ENCODE measurements at regions not wholly inside any gene's neighbourhood (a gene's known extent, or its start where the extent isn't known, plus 50 kb on each side); places are given as distances from the start of the nearest gene placed in this dataset.

GRCh38 chr20:7106910-7107309 lies 339.4 kb downstream of the BMP2 start:
- H3K4me3 ChIP-seq (ENCODE audit: low read depth in 1 of 3, low read length in 3 of 3), result no peak overlapping the region
- H3K9me3 ChIP-seq (ENCODE audit: control insufficient read depth in 4 of 4, low read length in 3 of 4), result no peaks in the 10 kb centered on the region
- H3K4me1 ChIP-seq (ENCODE audit: control insufficient read depth in 4 of 4, insufficient read depth in 4 of 4, low read length in 3 of 4), result peaks cover 0 to 1% (median 0%) of the 10 kb centered on the region in 4 donors
- no peak overlapping the region for H3K9ac ChIP-seq (ENCODE audit: low read depth in 1 of 2, low read length in 2 of 2)
- H3K27me3 ChIP-seq (ENCODE audit: control insufficient read depth in 4 of 4, insufficient read depth in 4 of 4, low read length in 3 of 4), result no peaks in the 10 kb centered on the region
- no peak overlapping the region for H3K27ac ChIP-seq (ENCODE audit: low read depth in 1 of 2, low read length in 2 of 2)
- no peak for DNase-seq (ENCODE audit: low spot score)
- no peaks in the 10 kb centered on the region for H3K36me3 ChIP-seq (ENCODE audit: control insufficient read depth in 4 of 4, insufficient read depth in 3 of 4, low read depth in 1 of 4, low read length in 3 of 4)
- WGBS, result 47% methylated on average over 4 of the region's 4 CpGs
- TF ChIP-seq GABPA (IDR thresholded peaks at IDR 0.05 in 1 of 2, conservative IDR thresholded peaks at IDR 0.05 in 1 of 2) (no peak), RXRA (IDR thresholded peaks at IDR 0.05) (peak; percentile 43 to 77), YY1 (IDR thresholded peaks at IDR 0.05) (peak; percentile 27), HNF4G (IDR thresholded peaks at IDR 0.05) (peak; percentile 37), NR2F2 (IDR thresholded peaks at IDR 0.05) (no peak), RAD21 (IDR thresholded peaks at IDR 0.05) (peak in 1 of 2 donors; percentile 12), HNF4A (conservative IDR thresholded peaks at IDR 0.05) (peak; percentile 60 to 74)

- H3K4me1 ChIP-seq (ENCODE audit: control insufficient read depth in 4 of 4, insufficient read depth in 4 of 4, low read length in 3 of 4), result peaks cover 0 to 1% (median 0%) of the 10 kb centered on the region in 4 donors
- DNase-seq (ENCODE audit: low spot score), result no peak
- no peak overlapping the region for H3K27ac ChIP-seq (ENCODE audit: low read depth in 1 of 2, low read length in 2 of 2)
- no peaks in the 10 kb centered on the region for H3K9me3 ChIP-seq (ENCODE audit: control insufficient read depth in 4 of 4, low read length in 3 of 4)
- 78% methylated on average over 2 of the region's 2 CpGs for WGBS
- H3K27me3 ChIP-seq (ENCODE audit: control insufficient read depth in 4 of 4, insufficient read depth in 4 of 4, low read length in 3 of 4), result no peaks in the 10 kb centered on the region
- H3K9ac ChIP-seq (ENCODE audit: low read depth in 1 of 2, low read length in 2 of 2), result no peak overlapping the region
- TF ChIP-seq NR2F2 (IDR thresholded peaks at IDR 0.05), result no peak
- TF ChIP-seq TAF1 (conservative IDR thresholded peaks at IDR 0.05), result no peak
- TF ChIP-seq MAX (IDR thresholded peaks at IDR 0.05), result no peak
- no peak for TF ChIP-seq CTCF (IDR thresholded peaks at IDR 0.05; ENCODE audit: low read depth, low read length, missing input control)
- TF ChIP-seq FOXA2 (IDR thresholded peaks at IDR 0.05), result no peak
- TF ChIP-seq ATF3 (IDR thresholded peaks at IDR 0.05), result no peak
- no peak for TF ChIP-seq SP1 (IDR thresholded peaks at IDR 0.05)
- TF ChIP-seq FOXA1 (IDR thresholded peaks at IDR 0.05), result no peak
- H3K4me3 ChIP-seq (ENCODE audit: low read depth in 1 of 3, low read length in 3 of 3), result no peak overlapping the region
- no peaks in the 10 kb centered on the region for H3K36me3 ChIP-seq (ENCODE audit: control insufficient read depth in 4 of 4, insufficient read depth in 3 of 4, low read depth in 1 of 4, low read length in 3 of 4)
Measured at GRCh38 chr20:7108929-7109328, 341.4 kb downstream of the BMP2 start.

GRCh38 chr20:7113577-7114466 lies 346.3 kb downstream of the BMP2 start:
- H3K27me3 ChIP-seq (ENCODE audit: control insufficient read depth in 4 of 4, insufficient read depth in 4 of 4, low read length in 3 of 4), result no peaks in the 10 kb centered on the region
- H3K4me1 ChIP-seq (ENCODE audit: control insufficient read depth in 4 of 4, insufficient read depth in 4 of 4, low read length in 3 of 4), result no peaks in the 10 kb centered on the region
- H3K4me3 ChIP-seq (ENCODE audit: low read depth in 1 of 3, low read length in 3 of 3), result no peak overlapping the region
- H3K9ac ChIP-seq (ENCODE audit: low read depth in 1 of 2, low read length in 2 of 2), result no peak overlapping the region
- peak; percentile 41 for TF ChIP-seq FOXA2 (IDR thresholded peaks at IDR 0.05)
- TF ChIP-seq CTCF (IDR thresholded peaks at IDR 0.05; ENCODE audit: low read depth, low read length, missing input control), result peak; percentile 71
- no peak for TF ChIP-seq TAF1 (conservative IDR thresholded peaks at IDR 0.05)
- no peak for TF ChIP-seq JUND (IDR thresholded peaks at IDR 0.05)
- peak; percentile 89 to 94 for TF ChIP-seq RAD21 (IDR thresholded peaks at IDR 0.05)
- H3K9me3 ChIP-seq (ENCODE audit: control insufficient read depth in 4 of 4, low read length in 3 of 4), result no peaks in the 10 kb centered on the region
- no peak overlapping the region for H3K27ac ChIP-seq (ENCODE audit: low read depth in 1 of 2, low read length in 2 of 2)
- peak; percentile 48 for DNase-seq (ENCODE audit: low spot score)
- WGBS, result 32% methylated on average over 14 of the region's 14 CpGs
- H3K36me3 ChIP-seq (ENCODE audit: control insufficient read depth in 4 of 4, insufficient read depth in 3 of 4, low read depth in 1 of 4, low read length in 3 of 4), result no peaks in the 10 kb centered on the region

All from liver (tissue), 8 donors.